HCT116 (cell line): ENCODE measurements at regions not wholly inside any gene's neighbourhood (a gene's known extent, or its start where the extent isn't known, plus 50 kb on each side); places are given as distances from the start of the nearest gene placed in this dataset.

ENCODE experiments used
- ATAC-seq: fragments of 200-7000 bp; cut with Tn5 transposase; 2 replicates; pipeline ENCODE4 v1.9.1; 2020; ENCODE audit warnings: mild to moderate bottlenecking, moderate library complexity
- BruUV-seq: library from RNA; stranded (reverse); fragments of 400-500 nt; replicated peaks from 2 replicates; lab custom pipeline; 2021; lab: Mats Ljungman, UMichigan
- CTCF ChIA-PET: fragments of 300-600 bp; sonication (Branson Sonifier 250); formaldehyde crosslinking; loops from one replicate; lab custom pipeline; 2021; ENCODE audit warnings: antibody characterized with exemption; lab: Charles Lee
- POLR2A ChIA-PET: fragments of 300-600, 350-600 bp; sonication (Branson Sonifier 250); formaldehyde crosslinking; loops from one replicate; lab custom pipeline; 2021; ENCODE audit warnings: antibody characterized with exemption; lab: Charles Lee
- RAD21 ChIA-PET, 2 experiments: fragments of 300-600 bp; sonication (Branson Sonifier 250); formaldehyde crosslinking; loops; one replicate each; lab custom pipeline; 2023; ENCODE audit warnings: low total read pairs in 2 of 2; ENCODE audit not compliant: uncharacterized antibody in 2 of 2, unreplicated experiment in 2 of 2, low non-redundant PET in 1 of 2; lab: Charles Lee
- DNase-seq: peaks from one replicate; pipeline ENCODE4 v3.0.0-alpha.2; 2010; ENCODE audit warnings: low read depth, low spot score
- H2AFZ ChIP-seq: fragments of 200-600 bp; shearing (Covaris generic), sonication (generic); 2 replicates; pipeline ENCODE4 v1.6.1; 2017; ENCODE audit warnings: low read depth, mixed run types, mixed read lengths, antibody characterized with exemption, low read length; ENCODE audit not compliant: poor library complexity, severe bottlenecking
- H3K27ac ChIP-seq: 2 replicates; pipeline ENCODE4 v1.5.1; 2012; ENCODE audit warnings: low read depth, low read length
- H3K27me3 ChIP-seq: fragments of 200-600 bp; sonication (generic); 2 replicates; pipeline ENCODE4 v1.6.1; 2016; ENCODE audit warnings: mixed run types, low read length, mixed read lengths; ENCODE audit not compliant: insufficient read depth
- H3K36me3 ChIP-seq, 2 experiments: fragments of 200-500 bp in 1 of 2; fragments of 200-600 bp in 1 of 2; sonication (Bioruptor generic) in 1 of 2; sonication (generic) in 1 of 2; 2 replicates each; pipeline versions ENCODE4 v1.5.1 to v1.6.1; 2014 to 2016; ENCODE audit warnings: low read length in 2 of 2, inconsistent platforms in 1 of 2, mixed read lengths in 1 of 2, mixed run types in 1 of 2; ENCODE audit not compliant: insufficient read depth in 2 of 2, control insufficient read depth in 1 of 2
- H3K4me1 ChIP-seq, 2 experiments: fragments of 200-600 bp in 1 of 2; sonication (generic) in 1 of 2; 2 replicates each; pipeline versions ENCODE4 v1.5.1 to v1.6.1; 2012 to 2017; ENCODE audit warnings: low read length in 2 of 2, inconsistent platforms in 1 of 2, mild to moderate bottlenecking in 1 of 2, mixed read lengths in 1 of 2, mixed run types in 1 of 2, moderate library complexity in 1 of 2; ENCODE audit not compliant: insufficient read depth in 2 of 2, control insufficient read depth in 1 of 2
- H3K4me2 ChIP-seq: fragments of 200-600 bp; sonication (generic); 2 replicates; pipeline ENCODE4 v1.6.1; 2017; ENCODE audit warnings: mixed run types, low read length, mixed read lengths
- H3K4me3 ChIP-seq, 2 experiments: fragments of 200-600 bp in 1 of 2; sonication (generic) in 1 of 2; replicated peaks in 1 of 2; 2 replicates each; pipeline ENCODE4 v1.5.1; 2011 to 2016; ENCODE audit warnings: low read length in 2 of 2, control low read depth in 1 of 2, low read depth in 1 of 2, mild to moderate bottlenecking in 1 of 2, mixed read lengths in 1 of 2, mixed run types in 1 of 2
- H3K79me2 ChIP-seq: fragments of 200-600 bp; sonication (generic); 2 replicates; pipeline ENCODE4 v1.6.1; 2017; ENCODE audit warnings: mild to moderate bottlenecking, mixed run types, low read length, moderate library complexity, mixed read lengths; ENCODE audit not compliant: insufficient read depth
- H3K9ac ChIP-seq: fragments of 200-600 bp; sonication (generic); 2 replicates; pipeline ENCODE4 v1.6.1; 2016; ENCODE audit warnings: low read length, mixed read lengths
- H3K9me2 ChIP-seq: fragments of 200-600 bp; sonication (generic), shearing (Covaris generic); 2 replicates; pipeline ENCODE4 v1.6.1; 2017; ENCODE audit warnings: mixed run types, mild to moderate bottlenecking, moderate library complexity; ENCODE audit not compliant: insufficient read depth
- H3K9me3 ChIP-seq, 2 experiments: fragments of 200-500 bp in 1 of 2; fragments of 200-600 bp in 1 of 2; sonication (Bioruptor generic) in 1 of 2; sonication (generic) in 1 of 2; 2 replicates each; pipeline ENCODE4 v1.6.1; 2014 to 2017; ENCODE audit warnings: low read length in 2 of 2, mixed read lengths in 2 of 2, inconsistent platforms in 1 of 2, low read depth in 1 of 2, mild to moderate bottlenecking in 1 of 2, mixed run types in 1 of 2, moderate library complexity in 1 of 2; ENCODE audit not compliant: control insufficient read depth in 1 of 2, insufficient read depth in 1 of 2
- H4K20me1 ChIP-seq: fragments of 200-600 bp; sonication (generic), shearing (Covaris generic); 2 replicates; pipeline ENCODE4 v1.6.1; 2017; ENCODE audit warnings: mixed run types, mild to moderate bottlenecking, moderate library complexity; ENCODE audit not compliant: insufficient read depth
- CEBPB ChIP-seq: IDR thresholded peaks from 2 replicates; pipeline ENCODE4 v1.6.1; 2012; ENCODE audit warnings: low read depth
- EGR1 ChIP-seq: IDR thresholded peaks from 2 replicates; pipeline ENCODE4 v1.6.1; 2012; ENCODE audit warnings: low read depth
- EZH2 ChIP-seq: fragments of 200-600 bp; sonication (generic); IDR thresholded peaks from 2 replicates; pipeline ENCODE4 v1.6.1; 2017; ENCODE audit warnings: antibody characterized with exemption, mixed run types
- EZH2phosphoT487 ChIP-seq: fragments of 200-600 bp; IDR thresholded peaks from 2 replicates; pipeline ENCODE4 v1.6.1; 2018; ENCODE audit warnings: antibody characterized with exemption, borderline replicate concordance
- POLR2A ChIP-seq: IDR thresholded peaks from 2 replicates; pipeline ENCODE4 v1.7.0; 2011; ENCODE audit warnings: borderline replicate concordance; ENCODE audit not compliant: insufficient read depth, insufficient read length; ENCODE audit errors: extremely low read depth
- POLR2AphosphoS5 ChIP-seq: IDR thresholded peaks from 2 replicates; pipeline ENCODE4 v1.6.1; 2011; ENCODE audit warnings: mild to moderate bottlenecking, low read depth, low read length, moderate library complexity
- RAD21 ChIP-seq: IDR thresholded peaks from 2 replicates; pipeline ENCODE4 v1.6.1; 2012; ENCODE audit warnings: low read depth, mild to moderate bottlenecking
- SIN3A ChIP-seq: IDR thresholded peaks from 2 replicates; pipeline ENCODE4 v1.6.1; 2012; ENCODE audit warnings: low read depth
- SRF ChIP-seq: IDR thresholded peaks from 2 replicates; pipeline ENCODE4 v1.6.1; 2012; ENCODE audit warnings: low read depth
- TCF7L2 ChIP-seq: IDR thresholded peaks from 2 replicates; pipeline ENCODE4 v1.7.0; 2011; ENCODE audit warnings: borderline replicate concordance, inconsistent platforms; ENCODE audit not compliant: insufficient read depth, insufficient read length; ENCODE audit errors: extremely low read depth
- ZFX ChIP-seq: fragments of 450-650 bp; IDR thresholded peaks from 2 replicates; pipeline ENCODE4 v1.6.1; 2017
- intact Hi-C: fragments of 100-400 bp; cut with micrococcal nuclease; formaldehyde crosslinking; loops from 2 replicates; pipeline ENCODE4 v1.10.0; 2022
- TF ChIP-seq, protein P1 (sequence below): IDR thresholded peaks from 2 replicates; pipeline ENCODE4 v1.6.1; 2011; ENCODE audit warnings: mild to moderate bottlenecking, low read length, moderate library complexity; ENCODE audit not compliant: insufficient replicate concordance; ENCODE audit errors: extremely low read depth
- TF ChIP-seq, protein P2 (sequence below): IDR thresholded peaks from 2 replicates; pipeline ENCODE4 v1.6.1; 2012

DNA sequence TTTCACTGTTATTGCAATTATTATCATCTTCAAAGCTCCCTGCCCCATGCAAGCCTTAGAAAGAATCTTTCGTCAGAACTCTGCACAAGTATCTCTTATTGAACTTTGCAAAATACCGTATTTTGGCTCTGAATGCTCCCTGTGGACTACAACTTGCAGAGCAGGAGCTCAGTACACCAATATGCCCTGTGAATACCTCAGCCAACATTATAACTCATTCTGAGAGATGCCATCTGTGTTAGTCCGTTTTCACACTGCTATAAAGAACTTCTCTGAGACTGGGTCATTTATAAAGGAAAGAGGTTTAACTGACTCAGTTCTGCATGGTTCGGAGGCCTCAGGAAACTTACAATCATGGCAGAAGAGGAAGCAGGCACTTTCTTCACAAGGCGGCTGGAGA, 87.2 kb upstream of the XYLT1 start:
- POLR2A ChIA-PET, result no interaction called here
- H3K36me3 ChIP-seq, result no peaks in the 10 kb centered on the region
- 0 out of 2 replicates have a peak, but pooled peaks cover 4% of the 10 kb centered on the region for H3K27me3 ChIP-seq
- BruUV-seq, result no TSS peak
- intact Hi-C loops, result no loop called here
- no peak overlapping the region for H3K9ac ChIP-seq
- H3K4me2 ChIP-seq, result no peak overlapping the region
- no peak overlapping the region for H3K27ac ChIP-seq
- DNase-seq (no peak), ATAC-seq (no peak)
- CTCF ChIA-PET, result interaction anchor here (2.4 kb wide), 1 partner anchor 21 kb away, joined by 22 read pairs; no protein-coding TSS in a partner anchor
- no peak overlapping the region for H2AFZ ChIP-seq
- no peaks in the 10 kb centered on the region for H4K20me1 ChIP-seq
- RAD21 ChIA-PET, result no interaction called here
- no peaks in the 10 kb centered on the region for H3K9me3 ChIP-seq
- H3K4me3 ChIP-seq, result no peak overlapping the region
- H3K79me2 ChIP-seq, result no peaks in the 10 kb centered on the region
- no peaks in the 10 kb centered on the region for H3K9me2 ChIP-seq
- H3K4me1 ChIP-seq, result no peaks in the 10 kb centered on the region
- TF ChIP-seq EZH2phosphoT487 (no peak), SIN3A (no peak), EGR1 (no peak)

GRCh38 chr16:17557480-17557879, 86.7 kb upstream of the XYLT1 start:
- no peaks in the 10 kb centered on the region for H3K4me1 ChIP-seq
- no peaks in the 10 kb centered on the region for H4K20me1 ChIP-seq
- no peak overlapping the region for H2AFZ ChIP-seq
- ChIA-PET POLR2A (no interaction called here), CTCF (interaction anchor here (2.4 kb wide), 1 partner anchor 21 kb away, joined by 22 read pairs; no protein-coding TSS in a partner anchor), RAD21 (no interaction called here)
- no peaks in the 10 kb centered on the region for H3K9me3 ChIP-seq
- no peaks in the 10 kb centered on the region for H3K79me2 ChIP-seq
- ATAC-seq (no peak), DNase-seq (no peak)
- H3K27me3 ChIP-seq, result no peaks in the 10 kb centered on the region
- H3K4me2 ChIP-seq, result no peak overlapping the region
- no peak overlapping the region for H3K4me3 ChIP-seq
- H3K9ac ChIP-seq, result no peak overlapping the region
- TF ChIP-seq RAD21 (no peak), SIN3A (no peak), CEBPB (no peak), POLR2AphosphoS5 (no peak), POLR2A (no peak), ZFX (no peak), TCF7L2 (no peak), EZH2 (no peak), SRF (no peak)
- TF ChIP-seq, protein P1, sequence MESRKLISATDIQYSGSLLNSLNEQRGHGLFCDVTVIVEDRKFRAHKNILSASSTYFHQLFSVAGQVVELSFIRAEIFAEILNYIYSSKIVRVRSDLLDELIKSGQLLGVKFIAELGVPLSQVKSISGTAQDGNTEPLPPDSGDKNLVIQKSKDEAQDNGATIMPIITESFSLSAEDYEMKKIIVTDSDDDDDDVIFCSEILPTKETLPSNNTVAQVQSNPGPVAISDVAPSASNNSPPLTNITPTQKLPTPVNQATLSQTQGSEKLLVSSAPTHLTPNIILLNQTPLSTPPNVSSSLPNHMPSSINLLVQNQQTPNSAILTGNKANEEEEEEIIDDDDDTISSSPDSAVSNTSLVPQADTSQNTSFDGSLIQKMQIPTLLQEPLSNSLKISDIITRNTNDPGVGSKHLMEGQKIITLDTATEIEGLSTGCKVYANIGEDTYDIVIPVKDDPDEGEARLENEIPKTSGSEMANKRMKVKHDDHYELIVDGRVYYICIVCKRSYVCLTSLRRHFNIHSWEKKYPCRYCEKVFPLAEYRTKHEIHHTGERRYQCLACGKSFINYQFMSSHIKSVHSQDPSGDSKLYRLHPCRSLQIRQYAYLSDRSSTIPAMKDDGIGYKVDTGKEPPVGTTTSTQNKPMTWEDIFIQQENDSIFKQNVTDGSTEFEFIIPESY, result no peak
- TF ChIP-seq, protein P2, sequence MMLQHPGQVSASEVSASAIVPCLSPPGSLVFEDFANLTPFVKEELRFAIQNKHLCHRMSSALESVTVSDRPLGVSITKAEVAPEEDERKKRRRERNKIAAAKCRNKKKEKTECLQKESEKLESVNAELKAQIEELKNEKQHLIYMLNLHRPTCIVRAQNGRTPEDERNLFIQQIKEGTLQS, result no peak
- no peaks in the 10 kb centered on the region for H3K36me3 ChIP-seq
- H3K9me2 ChIP-seq, result no peaks in the 10 kb centered on the region
- no TSS peak for BruUV-seq
- no peak overlapping the region for H3K27ac ChIP-seq
- intact Hi-C loops, result no loop called here
